Neural cell (in vitro differentiated cells): ENCODE measurements at regions not wholly inside any gene's neighbourhood (a gene's known extent, or its start where the extent isn't known, plus 50 kb on each side); places are given as distances from the start of the nearest gene placed in this dataset.
A peak's percentile ranks its signal among the peaks of the same experiment; 100 is the strongest.

Experiments used
- H2AFZ ChIP-seq: fragments of 200-600, 300-800 bp; sonication (generic), shearing (Covaris generic); 2 replicates; pipeline ENCODE4 v1.6.0; 2014; ENCODE audit warnings: low read depth, mild to moderate bottlenecking, antibody characterized with exemption, low read length, moderate library complexity
- H3F3A ChIP-seq: fragments of 200-600 bp; shearing (Covaris generic); 2 replicates; pipeline ENCODE4 v1.6.1; 2016; ENCODE audit warnings: mild to moderate bottlenecking, moderate library complexity, mixed read lengths, antibody characterized with exemption, low read length; ENCODE audit not compliant: insufficient read depth, poor library complexity, severe bottlenecking
- H3K27ac ChIP-seq: fragments of 200-600, 300-800 bp; sonication (generic), shearing (Covaris generic); 2 replicates; pipeline ENCODE4 v1.5.1; 2014; ENCODE audit warnings: mild to moderate bottlenecking, low read length, moderate library complexity
- H3K27me3 ChIP-seq: fragments of 300-800, 200-600 bp; sonication (generic), shearing (Covaris generic); 2 replicates; pipeline ENCODE4 v1.6.0; 2014; ENCODE audit warnings: mild to moderate bottlenecking, low read depth, low read length, moderate library complexity; ENCODE audit not compliant: insufficient read depth
- H3K36me3 ChIP-seq: fragments of 300-800, 200-600 bp; sonication (generic), shearing (Covaris generic); 2 replicates; pipeline ENCODE4 v1.5.1; 2014; ENCODE audit warnings: mild to moderate bottlenecking, antibody characterized with exemption, low read length, moderate library complexity; ENCODE audit not compliant: insufficient read depth
- H3K4me2 ChIP-seq: fragments of 300-800, 200-600 bp; sonication (generic), shearing (Covaris generic); 2 replicates; pipeline ENCODE4 v1.6.0; 2014; ENCODE audit warnings: mild to moderate bottlenecking, low read length
- H3K4me3 ChIP-seq: fragments of 300-800, 200-600 bp; sonication (generic), shearing (Covaris generic); 2 replicates; pipeline ENCODE4 v1.5.1; 2014; ENCODE audit warnings: mild to moderate bottlenecking, low read length, moderate library complexity
- H3K79me2 ChIP-seq: fragments of 200-600 bp; shearing (Covaris generic); replicated peaks from 2 replicates; pipeline ENCODE4 v1.6.0; 2014; ENCODE audit warnings: mild to moderate bottlenecking, low read length, moderate library complexity; ENCODE audit not compliant: insufficient read depth
- H3K9ac ChIP-seq: fragments of 300-800, 200-600 bp; sonication (generic), shearing (Covaris generic); 2 replicates; pipeline ENCODE4 v1.6.1; 2016; ENCODE audit warnings: mild to moderate bottlenecking, low read length, mixed read lengths
- H3K9me2 ChIP-seq: fragments of 200-600 bp; shearing (Covaris generic); 2 replicates; pipeline ENCODE4 v1.6.1; 2016; ENCODE audit warnings: mild to moderate bottlenecking, low read length, mixed read lengths; ENCODE audit not compliant: insufficient read depth
- H3K9me3 ChIP-seq: fragments of 200-600, 300-800 bp; sonication (generic), shearing (Covaris generic); 2 replicates; pipeline ENCODE4 v1.6.1; 2016; ENCODE audit warnings: mild to moderate bottlenecking, mixed run types, low read length, moderate library complexity, mixed read lengths
- H4K20me1 ChIP-seq: fragments of 200-600 bp; shearing (Covaris generic); 2 replicates; pipeline ENCODE4 v1.6.1; 2016; ENCODE audit warnings: mild to moderate bottlenecking, mixed run types; ENCODE audit not compliant: insufficient read depth
- CTCF ChIP-seq: fragments of 450-650 bp; IDR thresholded peaks from 2 replicates; pipeline ENCODE4 v1.5.1; 2014; ENCODE audit warnings: antibody characterized with exemption, mild to moderate bottlenecking, moderate library complexity; ENCODE audit not compliant: poor library complexity, severe bottlenecking
- EP300 ChIP-seq: fragments of 450-650 bp; conservative IDR thresholded peaks from 2 replicates; pipeline ENCODE4 v1.6.1; 2014; ENCODE audit warnings: antibody characterized with exemption, mild to moderate bottlenecking, moderate library complexity; ENCODE audit not compliant: poor library complexity, severe bottlenecking
- MXI1 ChIP-seq: fragments of 450-650 bp; conservative IDR thresholded peaks from 2 replicates; pipeline ENCODE4 v1.6.1; 2014; ENCODE audit warnings: antibody characterized with exemption, mild to moderate bottlenecking; ENCODE audit not compliant: poor library complexity, severe bottlenecking
- POLR2AphosphoS5 ChIP-seq: IDR thresholded peaks from 2 replicates; pipeline ENCODE4 v1.6.1; 2012
- REST ChIP-seq: IDR thresholded peaks from 2 replicates; pipeline ENCODE4 v1.6.1; 2012; ENCODE audit warnings: borderline replicate concordance
- TAF1 ChIP-seq: IDR thresholded peaks from 2 replicates; pipeline ENCODE4 v1.6.1; 2012; ENCODE audit warnings: low read depth

GRCh38 chr20:23257848-23258746, 92.5 kb upstream of the NXT1 start:
- no peaks in the 10 kb centered on the region for H4K20me1 ChIP-seq
- H3K9me2 ChIP-seq, result no peaks in the 10 kb centered on the region
- H3K27me3 ChIP-seq, result no peaks in the 10 kb centered on the region
- no peak overlapping the region for H3K4me2 ChIP-seq
- no peak for TF ChIP-seq EP300
- TF ChIP-seq POLR2AphosphoS5, result peak; percentile 54
- no peaks in the 10 kb centered on the region for H3K9me3 ChIP-seq
- H3K4me3 ChIP-seq, result no peak overlapping the region
- no peaks in the 10 kb centered on the region for H3F3A ChIP-seq
- H3K27ac ChIP-seq, result no peak overlapping the region
- no peaks in the 10 kb centered on the region for H3K79me2 ChIP-seq
- no peak overlapping the region for H3K9ac ChIP-seq
- no peaks in the 10 kb centered on the region for H3K36me3 ChIP-seq
- H2AFZ ChIP-seq, result no peak overlapping the region

- Histone ChIP-seq H2AFZ (no peak overlapping the region), H3K4me3 (no peak overlapping the region), H3K27ac (no peak overlapping the region), H3K27me3 (no peaks in the 10 kb centered on the region), H4K20me1 (no peaks in the 10 kb centered on the region), H3K9me3 (no peaks in the 10 kb centered on the region), H3K4me2 (no peak overlapping the region), H3K79me2 (no peaks in the 10 kb centered on the region), H3K9ac (no peak overlapping the region), H3F3A (no peaks in the 10 kb centered on the region), H3K36me3 (no peaks in the 10 kb centered on the region), H3K9me2 (no peaks in the 10 kb centered on the region)
- TF ChIP-seq MXI1 (no peak), EP300 (no peak), REST (no peak), CTCF (no peak), TAF1 (no peak)
Measured at GRCh38 chr20:23257106-23257761, 93.4 kb upstream of the NXT1 start.
